Mesenchymal stem cell (in vitro differentiated cells and primary cell): ENCODE measurements at regions not wholly inside any gene's neighbourhood (a gene's known extent, or its start where the extent isn't known, plus 50 kb on each side); places are given as distances from the start of the nearest gene placed in this dataset.

ENCODE experiments used
- DNase-seq: peaks from one replicate; pipeline ENCODE4 v3.0.0-alpha.2; 2013
- H2AFZ ChIP-seq: one replicate; pipeline ENCODE4 v1.6.1; 2013; ENCODE audit warnings: low read depth, mild to moderate bottlenecking, control low read depth, inconsistent platforms, low read length, moderate library complexity
- H2AK5ac ChIP-seq: 2 replicates; pipeline ENCODE4 v1.6.1; 2013; ENCODE audit warnings: low read length, moderate library complexity, mild to moderate bottlenecking, inconsistent platforms; ENCODE audit not compliant: severe bottlenecking
- H2BK120ac ChIP-seq: one replicate; pipeline ENCODE4 v1.6.1; 2013; ENCODE audit warnings: low read depth, mild to moderate bottlenecking, inconsistent platforms, low read length, moderate library complexity
- H2BK12ac ChIP-seq, 2 experiments: one replicate each; pipeline ENCODE4 v1.6.1; 2013; ENCODE audit warnings: inconsistent platforms in 2 of 2, low read length in 2 of 2, mild to moderate bottlenecking in 2 of 2, moderate library complexity in 2 of 2, control low read depth in 1 of 2
- H2BK15ac ChIP-seq: one replicate; pipeline ENCODE4 v1.6.1; 2013; ENCODE audit warnings: mild to moderate bottlenecking, low read depth, inconsistent platforms; ENCODE audit not compliant: poor library complexity, severe bottlenecking
- H2BK5ac ChIP-seq: 2 replicates; pipeline ENCODE4 v1.6.1; 2013; ENCODE audit warnings: low read depth, mild to moderate bottlenecking, low read length, control low read depth, inconsistent platforms; ENCODE audit not compliant: poor library complexity, severe bottlenecking
- H3K14ac ChIP-seq, 2 experiments: one replicate each; pipeline ENCODE4 v1.6.1; 2013; ENCODE audit warnings: inconsistent platforms in 2 of 2, low read length in 2 of 2, control low read depth in 1 of 2, mild to moderate bottlenecking in 1 of 2, moderate library complexity in 1 of 2
- H3K18ac ChIP-seq, 2 experiments: one replicate each; pipeline ENCODE4 v1.6.1; 2013; ENCODE audit warnings: inconsistent platforms in 2 of 2, low read length in 2 of 2, control low read depth in 1 of 2, low read depth in 1 of 2, mild to moderate bottlenecking in 1 of 2
- H3K23ac ChIP-seq, 2 experiments: one replicate each; pipeline ENCODE4 v1.6.1; 2013; ENCODE audit warnings: inconsistent platforms in 2 of 2, low read length in 2 of 2, mild to moderate bottlenecking in 2 of 2, moderate library complexity in 2 of 2, control low read depth in 1 of 2
- H3K27ac ChIP-seq: 2 replicates; pipeline ENCODE4 v1.5.1; 2013; ENCODE audit warnings: mild to moderate bottlenecking, moderate library complexity, low read length, control low read depth, inconsistent platforms; ENCODE audit not compliant: poor library complexity, severe bottlenecking
- H3K27me3 ChIP-seq, 2 experiments: 2 replicates each; pipeline versions ENCODE4 v1.6.1 to v1.7.0; 2013; ENCODE audit warnings: low read length in 2 of 2, mild to moderate bottlenecking in 2 of 2, moderate library complexity in 2 of 2, control low read depth in 1 of 2, inconsistent platforms in 1 of 2; ENCODE audit not compliant: control insufficient read depth in 1 of 2, insufficient read depth in 1 of 2
- H3K36me3 ChIP-seq, 2 experiments: 2 replicates each; pipeline versions ENCODE4 v1.6.1 to v1.7.0; 2013; ENCODE audit warnings: low read length in 2 of 2, control low read depth in 1 of 2, inconsistent platforms in 1 of 2, low read depth in 1 of 2, mild to moderate bottlenecking in 1 of 2; ENCODE audit not compliant: insufficient read depth in 2 of 2, control insufficient read depth in 1 of 2
- H3K4ac ChIP-seq, 2 experiments: one replicate each; pipeline ENCODE4 v1.6.1; 2013; ENCODE audit warnings: inconsistent platforms in 2 of 2, low read length in 2 of 2, mild to moderate bottlenecking in 2 of 2, moderate library complexity in 2 of 2, control low read depth in 1 of 2, low read depth in 1 of 2
- H3K4me1 ChIP-seq: 2 replicates; pipeline ENCODE4 v1.6.1; 2013; ENCODE audit warnings: low read depth, low read length, control low read depth; ENCODE audit not compliant: control insufficient read depth, insufficient read depth
- H3K4me2 ChIP-seq: 2 replicates; pipeline ENCODE4 v1.6.1; 2013; ENCODE audit warnings: low read length, mild to moderate bottlenecking, inconsistent platforms; ENCODE audit not compliant: poor library complexity, severe bottlenecking
- H3K4me3 ChIP-seq, 2 experiments: 2 replicates each; pipeline versions ENCODE4 v1.5.1 to v1.7.0; 2013; ENCODE audit warnings: low read length in 2 of 2, mild to moderate bottlenecking in 2 of 2, control low read depth in 1 of 2, low read depth in 1 of 2; ENCODE audit not compliant: insufficient read depth in 1 of 2
- H3K79me1 ChIP-seq: replicated peaks from 2 replicates; pipeline ENCODE4 v1.6.1; 2013; ENCODE audit warnings: mild to moderate bottlenecking, control low read depth, low read length, inconsistent platforms; ENCODE audit not compliant: poor library complexity, severe bottlenecking
- H3K9ac ChIP-seq: 2 replicates; pipeline ENCODE4 v1.7.0; 2013; ENCODE audit warnings: mild to moderate bottlenecking, low read length, moderate library complexity
- H3K9me3 ChIP-seq: 2 replicates; pipeline ENCODE4 v1.7.0; 2013; ENCODE audit warnings: mild to moderate bottlenecking, low read length; ENCODE audit not compliant: control insufficient read depth
- H4K8ac ChIP-seq: one replicate; pipeline ENCODE4 v1.6.1; 2013; ENCODE audit warnings: inconsistent platforms, mild to moderate bottlenecking, low read length, moderate library complexity
- H4K91ac ChIP-seq: one replicate; pipeline ENCODE4 v1.6.1; 2013; ENCODE audit warnings: mild to moderate bottlenecking, low read length, inconsistent platforms
- WGBS: methylation state at CpG from one replicate; pipeline ENCODE4 v1.1.7; 2013; ENCODE audit warnings: mixed read lengths; 5-methylcytosine and 5-hydroxymethylcytosine counted together

DNA sequence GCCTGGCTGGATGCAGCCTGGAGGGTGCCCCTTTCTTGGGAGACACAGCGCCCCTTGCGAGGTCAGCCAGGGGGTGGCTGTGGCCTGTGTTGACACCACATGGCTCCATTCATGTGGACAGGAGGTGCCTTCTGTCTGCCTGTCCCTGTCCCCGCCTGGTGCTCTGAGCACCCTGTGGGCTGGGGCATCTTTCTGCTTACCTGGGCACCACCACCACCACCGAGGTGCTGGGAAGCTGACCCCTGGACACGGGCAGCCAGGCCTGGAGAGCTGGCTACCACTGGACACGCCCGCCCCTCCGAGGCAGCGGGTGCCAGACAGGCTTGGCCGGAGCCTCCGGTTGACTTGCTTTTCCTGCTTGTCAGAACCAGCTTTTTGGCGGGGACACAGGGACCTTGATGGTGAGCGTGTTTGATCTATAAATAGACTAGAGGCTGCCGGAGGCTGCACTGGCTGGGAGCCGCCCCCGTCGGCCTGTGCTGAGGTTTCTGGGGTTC is 121.3 kb upstream of the GSE1 start:
- WGBS, result 85% methylated on average over 17 of the region's 17 CpGs
- Histone ChIP-seq H3K27ac (no peak overlapping the region), H4K91ac (peak overlapping the region; percentile 6), H2AK5ac (no peak overlapping the region), H3K18ac (peak overlapping the region in 1 of 2 experiments; percentile 46), H2BK120ac (no peak overlapping the region), H3K4ac (no peak overlapping the region), H4K8ac (no peak overlapping the region), H3K4me1 (peaks cover 6% of the 10 kb centered on the region), H3K23ac (no peak overlapping the region), H2BK5ac (no peak overlapping the region), H3K14ac (peak overlapping the region in 1 of 2 experiments; percentile 69), H3K4me2 (no peak overlapping the region), H2BK15ac (no peak overlapping the region), H3K27me3 (peaks cover 0 to 9% of the 10 kb centered on the region in 2 experiments), H2AFZ (no peak overlapping the region), H3K36me3 (peaks cover 0 to 7% of the 10 kb centered on the region in 2 experiments), H3K79me1 (peaks cover 14% of the 10 kb centered on the region), H3K9ac (no peak overlapping the region), H2BK12ac (peak overlapping the region in 1 of 2 experiments; percentile 10), H3K4me3 (no peak overlapping the region), H3K9me3 (no peaks in the 10 kb centered on the region)
- no peak for DNase-seq

DNA sequence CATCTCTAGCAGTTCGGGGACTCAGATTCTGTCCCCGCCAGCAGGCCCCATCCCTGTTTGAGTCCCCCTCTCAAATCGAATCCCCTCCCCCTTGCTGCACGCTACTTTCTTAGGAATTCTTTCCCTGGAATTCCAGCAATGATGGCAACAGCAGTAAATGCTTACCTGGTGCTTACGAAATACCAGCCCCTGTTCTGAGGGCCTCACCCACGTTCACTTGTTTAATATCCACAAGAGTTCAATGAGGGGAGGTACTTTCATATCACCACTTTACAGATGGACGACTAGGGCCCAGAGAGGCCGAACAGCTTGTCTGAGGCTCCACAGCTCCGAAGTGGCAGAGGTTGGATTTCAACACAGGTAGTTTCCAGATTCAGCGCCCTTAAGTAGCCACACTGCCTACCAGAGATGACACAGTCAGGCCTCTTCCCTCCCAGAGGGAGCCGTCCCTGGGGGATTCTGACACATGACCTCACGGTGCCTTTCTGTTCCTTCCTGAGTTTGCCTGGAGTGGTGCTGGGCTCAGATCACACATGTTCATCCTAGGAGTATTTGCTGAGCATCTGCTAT is 120.7 kb upstream of the GSE1 start:
- no peak overlapping the region for H2BK12ac ChIP-seq
- H4K8ac ChIP-seq, result no peak overlapping the region
- H2BK5ac ChIP-seq, result no peak overlapping the region

DNA sequence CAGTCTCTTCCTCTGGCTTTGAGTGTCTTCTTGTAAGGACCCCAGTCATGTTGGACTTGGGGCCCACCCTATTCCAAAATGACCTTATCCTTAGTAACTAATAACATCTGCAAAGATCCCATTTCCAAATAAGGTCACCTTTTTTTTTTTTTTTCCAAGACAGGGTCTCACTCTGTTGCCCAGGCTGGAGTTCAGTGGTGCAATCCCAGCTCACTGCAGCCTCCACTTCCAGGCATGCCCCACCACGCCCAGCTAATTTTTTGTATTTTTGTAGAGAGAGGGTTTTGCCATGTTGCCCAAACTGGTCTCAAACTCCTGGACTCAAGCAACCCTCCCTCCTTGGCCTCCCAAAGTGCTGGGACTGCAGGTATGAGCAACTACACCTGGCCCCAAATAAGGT is 118.8 kb upstream of the GSE1 start:
- H3K36me3 ChIP-seq, result peaks cover 0 to 11% of the 10 kb centered on the region in 2 experiments
- no peak overlapping the region for H2AK5ac ChIP-seq
- H3K4me1 ChIP-seq, result peaks cover 12% of the 10 kb centered on the region
- no peak overlapping the region for H3K14ac ChIP-seq
- H3K27me3 ChIP-seq, result no peaks in the 10 kb centered on the region
- no peak overlapping the region for H2AFZ ChIP-seq
- peaks cover 14% of the 10 kb centered on the region for H3K79me1 ChIP-seq
- H3K23ac ChIP-seq, result no peak overlapping the region
- H3K4me2 ChIP-seq, result no peak overlapping the region
- H3K18ac ChIP-seq, result no peak overlapping the region
- H3K9ac ChIP-seq, result no peak overlapping the region
- no peak overlapping the region for H4K8ac ChIP-seq
- no peak for DNase-seq
- H3K4me3 ChIP-seq, result no peak overlapping the region
- H2BK5ac ChIP-seq, result no peak overlapping the region
- no peak overlapping the region for H3K4ac ChIP-seq
- no peak overlapping the region for H3K27ac ChIP-seq
- H2BK12ac ChIP-seq, result no peak overlapping the region
- no peaks in the 10 kb centered on the region for H3K9me3 ChIP-seq
- no peak overlapping the region for H4K91ac ChIP-seq
- H2BK120ac ChIP-seq, result no peak overlapping the region
- 100% methylated on average over 1 of the region's 1 CpG for WGBS
- no peak overlapping the region for H2BK15ac ChIP-seq

More for the DNA sequence above, 120.7 kb upstream of the GSE1 start:
- WGBS, result 85% methylated on average over 12 of the region's 12 CpGs
- Histone ChIP-seq H3K4me2 (no peak overlapping the region), H3K9ac (no peak overlapping the region), H3K9me3 (no peaks in the 10 kb centered on the region), H3K23ac (no peak overlapping the region), H2BK120ac (no peak overlapping the region), H3K27ac (no peak overlapping the region), H3K18ac (no peak overlapping the region), H4K91ac (no peak overlapping the region), H3K27me3 (peaks cover 0 to 9% of the 10 kb centered on the region in 2 experiments), H2AFZ (no peak overlapping the region), H3K79me1 (peaks cover 14% of the 10 kb centered on the region), H2BK15ac (no peak overlapping the region), H3K4me1 (peaks cover 6% of the 10 kb centered on the region), H3K14ac (no peak overlapping the region), H3K36me3 (peaks cover 0 to 7% of the 10 kb centered on the region in 2 experiments), H3K4me3 (no peak overlapping the region), H3K4ac (no peak overlapping the region), H2AK5ac (no peak overlapping the region)
- DNase-seq, result no peak

DNA sequence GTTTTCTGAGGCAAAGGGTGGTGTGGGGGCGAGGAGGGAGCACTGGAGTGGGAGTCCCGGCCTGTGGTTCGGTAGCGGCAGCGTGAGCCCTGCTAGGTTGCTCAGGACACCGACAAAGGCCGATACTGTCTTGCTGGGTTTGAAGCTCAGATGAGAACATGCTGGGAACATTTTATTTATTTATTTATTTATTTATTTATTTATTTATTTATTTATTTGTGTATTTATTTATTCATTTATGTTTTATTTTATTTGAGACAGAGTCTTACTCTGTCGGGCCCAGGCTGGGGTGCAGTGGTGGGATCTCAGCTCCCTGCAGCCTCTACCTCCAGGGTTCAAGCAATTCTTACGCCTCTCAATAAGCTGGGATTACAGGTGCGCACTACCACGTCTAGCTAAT is 117.9 kb upstream of the GSE1 start:
- 96% methylated on average over 9 of the region's 11 CpGs for WGBS

More for the DNA sequence above, 117.9 kb upstream of the GSE1 start:
- Histone ChIP-seq H3K36me3 (peaks cover 0 to 11% of the 10 kb centered on the region in 2 experiments), H3K79me1 (peaks cover 14% of the 10 kb centered on the region), H3K27ac (no peak overlapping the region), H2BK120ac (no peak overlapping the region), H3K4ac (no peak overlapping the region), H2AK5ac (no peak overlapping the region), H3K9me3 (no peaks in the 10 kb centered on the region), H3K23ac (no peak overlapping the region), H2BK12ac (no peak overlapping the region), H4K8ac (no peak overlapping the region), H3K27me3 (no peaks in the 10 kb centered on the region), H2BK15ac (no peak overlapping the region), H3K9ac (no peak overlapping the region), H3K18ac (no peak overlapping the region), H3K14ac (no peak overlapping the region), H3K4me3 (no peak overlapping the region), H2BK5ac (no peak overlapping the region), H2AFZ (no peak overlapping the region), H4K91ac (no peak overlapping the region), H3K4me2 (no peak overlapping the region), H3K4me1 (peaks cover 12% of the 10 kb centered on the region)
- DNase-seq, result no peak
